Fibroblast of skin of right quadriceps (primary cell): ENCODE measurements at regions not wholly inside any gene's neighbourhood (a gene's known extent, or its start where the extent isn't known, plus 50 kb on each side); places are given as distances from the start of the nearest gene placed in this dataset.

ENCODE experiments used
- DNase-seq: peaks from one replicate; pipeline ENCODE4 v3.0.0-alpha.2; 2013

GRCh38 chr14:51552768-51553404 is 98.8 kb upstream of the FRMD6 start:
- peak; percentile 38 for DNase-seq

- DNase-seq = peak; percentile 98
Observed at GRCh38 chr14:51554339-51554920, 97.3 kb upstream of the FRMD6 start.

GRCh38 chr14:51554953-51555352 is 96.8 kb upstream of the FRMD6 start:
- peak; percentile 72 for DNase-seq

- no peak for DNase-seq
Observed at GRCh38 chr14:51561141-51561540, 90.6 kb upstream of the FRMD6 start.

GRCh38 chr14:51562816-51563215 is 88.9 kb upstream of the FRMD6 start:
- DNase-seq = no peak

GRCh38 chr14:51563560-51563959 is 88.2 kb upstream of the FRMD6 start:
- DNase-seq = no peak

GRCh38 chr14:51564460-51564859 is 87.2 kb upstream of the FRMD6 start:
- no peak for DNase-seq

GRCh38 chr14:51564986-51565604 is 86.6 kb upstream of the FRMD6 start:
- no peak for DNase-seq

- DNase-seq = no peak
Observed at GRCh38 chr14:51566831-51567582, 84.7 kb upstream of the FRMD6 start.

GRCh38 chr14:51568366-51568765 is 83.3 kb upstream of the FRMD6 start:
- no peak for DNase-seq

GRCh38 chr14:51573607-51574006 is 78.1 kb upstream of the FRMD6 start:
- DNase-seq = no peak

- DNase-seq = no peak
Observed at GRCh38 chr14:51574009-51574408, 77.7 kb upstream of the FRMD6 start.

GRCh38 chr14:51575349-51576116 is 76.2 kb upstream of the FRMD6 start:
- peak; percentile 47 for DNase-seq

GRCh38 chr14:51576117-51576430 is 75.6 kb upstream of the FRMD6 start:
- peak; percentile 81 for DNase-seq

GRCh38 chr14:51576879-51577278 is 74.8 kb upstream of the FRMD6 start:
- DNase-seq = peak; percentile 52

GRCh38 chr14:51578853-51579252 is 72.9 kb upstream of the FRMD6 start:
- DNase-seq = no peak

- DNase-seq = peak; percentile 89
Observed at GRCh38 chr14:51581017-51581881, 70.5 kb upstream of the FRMD6 start.

GRCh38 chr14:51582437-51582836 is 69.3 kb upstream of the FRMD6 start:
- DNase-seq = no peak

GRCh38 chr14:51585055-51585454 is 66.7 kb upstream of the FRMD6 start:
- no peak for DNase-seq

- no peak for DNase-seq
Observed at GRCh38 chr14:51592836-51593235, 58.9 kb upstream of the FRMD6 start.

GRCh38 chr14:51593397-51593796 is 58.3 kb upstream of the FRMD6 start:
- DNase-seq = no peak

GRCh38 chr14:51595881-51596455 is 55.7 kb upstream of the FRMD6 start:
- peak; percentile 83 for DNase-seq
